Left lobe of liver (tissue), 2 donors: ENCODE measurements at regions not wholly inside any gene's neighbourhood (a gene's known extent, or its start where the extent isn't known, plus 50 kb on each side); places are given as distances from the start of the nearest gene placed in this dataset.
A peak's percentile ranks its signal among the peaks of the same experiment; 100 is the strongest.

Experiments
- ATAC-seq: fragments of 200-7000 bp; cut with Tn5 transposase; one replicate; pipeline ENCODE4 v1.9.1; 2020; ENCODE audit warnings: mild to moderate bottlenecking, moderate library complexity
- DNase-seq: peaks from one replicate; pipeline ENCODE4 v3.0.0-alpha.2; 2020; ENCODE audit warnings: low spot score
- donor health status: DM: no; HTN: no; CAD: no; lungs with moderate emphysema.
- donor health status: DM: no; HTN: yes; CAD: no.

- ATAC-seq = no peak
These were observed 945.0 kb upstream of the PCDH20 start for GRCh38 chr13:62360609-62361008.

GRCh38 chr13:62358646-62358932, 942.9 kb upstream of the PCDH20 start:
- no peak for DNase-seq
- ATAC-seq = no peak

More at GRCh38 chr13:62360609-62361008, 945.0 kb upstream of the PCDH20 start:
- no peak for DNase-seq

GRCh38 chr13:62357887-62358645, 942.4 kb upstream of the PCDH20 start:
- ATAC-seq (peak; percentile 66), DNase-seq (no peak)

- no peak for ATAC-seq
These were observed 941.3 kb upstream of the PCDH20 start for GRCh38 chr13:62356977-62357376.

GRCh38 chr13:62337109-62337880, 921.6 kb upstream of the PCDH20 start:
- no peak for DNase-seq

More at GRCh38 chr13:62356977-62357376, 941.3 kb upstream of the PCDH20 start:
- no peak for DNase-seq

DNA sequence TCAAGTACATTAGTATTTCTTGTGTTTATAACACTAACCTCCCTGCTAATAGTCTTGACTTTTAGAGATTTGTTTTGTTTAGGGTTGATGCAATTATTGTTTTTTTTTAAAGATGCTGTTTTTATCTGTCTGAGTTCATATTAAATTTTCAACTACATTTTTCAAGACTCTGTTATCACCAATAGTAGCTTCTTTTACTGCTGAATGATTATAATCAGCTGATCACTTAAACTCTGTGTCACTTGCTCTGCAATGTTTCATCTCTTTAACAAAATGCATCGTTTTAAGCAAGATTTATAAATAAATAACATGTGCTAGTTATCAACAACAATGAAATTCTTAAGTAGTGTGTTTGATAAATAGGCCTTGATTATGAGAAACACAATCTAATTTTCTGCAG, 920.9 kb upstream of the PCDH20 start:
- no peak for ATAC-seq
- no peak for DNase-seq

More at GRCh38 chr13:62337109-62337880, 921.6 kb upstream of the PCDH20 start:
- ATAC-seq = no peak

GRCh38 chr13:62333466-62333865, 917.8 kb upstream of the PCDH20 start:
- DNase-seq (no peak), ATAC-seq (no peak)

GRCh38 chr13:62331384-62331783, 915.7 kb upstream of the PCDH20 start:
- no peak for ATAC-seq
- no peak for DNase-seq

DNA sequence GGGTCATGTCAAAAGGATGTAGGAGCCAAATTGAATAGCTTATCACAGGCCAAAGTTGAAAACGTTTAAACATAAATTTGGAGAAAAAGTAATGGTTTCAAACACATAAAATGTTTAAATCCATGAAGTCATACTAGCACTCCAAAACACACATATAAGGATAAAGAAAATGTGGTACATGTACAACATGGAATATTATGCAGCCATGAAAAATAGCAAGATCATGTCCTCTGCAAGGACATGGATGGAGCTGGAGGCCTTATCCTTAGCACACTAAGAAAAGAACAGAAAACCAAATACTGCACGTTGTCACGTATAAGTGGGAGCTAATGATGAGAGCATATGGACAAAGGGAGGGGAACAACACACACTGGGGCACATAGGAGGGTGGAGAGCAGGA, 911.7 kb upstream of the PCDH20 start:
- DNase-seq = no peak
- no peak for ATAC-seq

DNA sequence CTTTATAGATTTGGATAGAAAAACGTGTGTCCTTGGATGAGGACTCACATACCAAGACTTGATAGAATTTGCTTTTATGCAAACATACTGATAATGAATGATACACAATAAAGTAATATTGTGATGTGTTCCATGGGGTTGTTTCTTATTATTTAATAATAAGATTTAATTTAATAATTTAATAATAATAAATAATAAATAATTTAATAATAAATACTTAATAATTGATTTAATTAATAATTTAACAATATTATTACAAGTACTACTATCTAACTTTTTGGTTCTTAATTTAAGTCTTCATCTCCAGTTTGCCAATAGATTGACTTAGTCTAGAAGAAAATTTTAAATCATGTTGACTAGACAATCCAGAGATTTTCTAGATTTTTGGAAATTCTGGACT, 909.2 kb upstream of the PCDH20 start:
- no peak for ATAC-seq

GRCh38 chr13:62321895-62322294, 906.2 kb upstream of the PCDH20 start:
- no peak for ATAC-seq

More for the DNA sequence above, 909.2 kb upstream of the PCDH20 start:
- no peak for DNase-seq

DNA sequence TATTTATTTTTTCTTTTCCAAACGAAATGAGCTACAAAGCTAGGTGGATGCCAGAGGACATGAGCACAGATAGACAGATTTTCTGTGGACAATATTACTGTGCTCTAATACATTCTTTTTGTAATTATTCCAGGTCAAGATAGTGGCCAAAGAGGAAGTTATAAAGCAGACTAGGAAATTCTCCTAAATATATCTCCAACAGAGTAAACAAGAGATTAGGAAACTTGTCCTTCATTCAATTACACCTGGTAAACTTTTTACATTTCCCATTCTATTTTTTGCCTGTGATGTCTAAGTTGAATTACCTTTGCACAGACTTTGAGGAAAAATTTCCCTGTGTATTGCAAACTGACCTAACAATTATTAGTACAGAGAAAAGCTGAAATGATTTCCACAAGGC, 905.5 kb upstream of the PCDH20 start:
- no peak for ATAC-seq
- no peak for DNase-seq

More at GRCh38 chr13:62321895-62322294, 906.2 kb upstream of the PCDH20 start:
- DNase-seq = no peak

- peak; percentile 66 for ATAC-seq
- DNase-seq = no peak
These were observed 904.8 kb upstream of the PCDH20 start for GRCh38 chr13:62320129-62321108.

- ATAC-seq = no peak
- DNase-seq = no peak
These were observed 894.3 kb upstream of the PCDH20 start for GRCh38 chr13:62309904-62310303.

GRCh38 chr13:62305756-62306155, 890.1 kb upstream of the PCDH20 start:
- DNase-seq = no peak

DNA sequence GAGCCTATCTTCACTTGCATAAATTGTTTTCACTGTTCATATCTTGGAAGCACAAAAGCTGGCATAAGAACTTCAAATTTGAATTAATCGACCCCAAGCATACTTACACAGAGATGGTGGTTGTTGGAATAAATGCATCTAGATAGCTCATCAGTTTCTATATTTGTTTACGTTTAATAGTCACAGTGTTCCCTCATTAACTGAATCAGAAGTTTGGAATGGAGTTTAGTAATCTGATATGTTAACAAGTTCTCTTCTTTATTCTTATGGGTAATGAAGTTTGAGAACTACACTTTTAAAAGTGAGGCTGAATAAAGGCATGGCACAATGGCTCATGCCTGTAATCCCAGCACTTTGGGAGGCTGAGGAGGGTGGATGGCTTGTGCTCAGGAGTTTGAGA, 886.7 kb upstream of the PCDH20 start:
- no peak for DNase-seq
- ATAC-seq = no peak

More at GRCh38 chr13:62305756-62306155, 890.1 kb upstream of the PCDH20 start:
- ATAC-seq = no peak

GRCh38 chr13:62299988-62300387, 884.3 kb upstream of the PCDH20 start:
- ATAC-seq = no peak
- DNase-seq = no peak

DNA sequence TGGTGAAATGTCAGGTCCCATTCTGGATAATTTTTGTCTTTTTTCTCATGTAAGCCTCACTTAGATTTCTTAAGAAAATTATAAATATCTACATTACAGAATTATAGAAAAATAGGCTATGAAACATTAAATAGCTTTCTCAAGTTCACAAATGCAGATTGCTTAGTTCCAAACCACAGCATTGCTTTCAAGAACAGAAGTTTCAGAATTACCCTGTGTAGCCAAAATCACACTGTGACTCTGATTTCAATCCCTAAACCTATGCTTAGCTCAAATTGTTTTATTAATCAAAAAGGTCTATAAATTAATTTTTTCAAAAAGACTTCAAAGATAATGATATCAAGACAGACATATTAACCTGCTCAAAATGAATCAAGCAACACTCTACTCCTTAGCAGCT, 881.2 kb upstream of the PCDH20 start:
- no peak for ATAC-seq
- no peak for DNase-seq

DNA sequence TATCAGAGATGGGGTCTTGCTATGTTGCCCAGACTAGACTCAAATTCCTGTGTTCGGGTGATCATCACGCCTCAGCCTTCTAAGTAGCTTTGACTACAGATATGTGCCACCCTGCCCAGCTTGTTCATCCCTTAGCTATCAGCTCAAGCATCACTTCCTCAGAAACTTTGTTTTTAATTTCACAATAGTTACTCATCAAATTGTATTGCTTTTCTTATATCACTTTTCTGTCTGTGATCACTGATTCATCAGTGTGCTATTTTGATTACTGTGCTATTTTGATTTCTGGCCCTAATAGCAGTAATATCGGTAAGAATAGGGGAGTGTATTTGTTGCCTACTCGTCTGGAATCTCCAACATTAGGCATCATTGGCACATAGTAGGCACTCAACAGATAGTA, 878.6 kb upstream of the PCDH20 start:
- no peak for DNase-seq
- ATAC-seq = no peak

- no peak for ATAC-seq
- no peak for DNase-seq
These were observed 877.2 kb upstream of the PCDH20 start for GRCh38 chr13:62292714-62293480.
